ENCODE measurements at regions not wholly inside any gene's neighbourhood (a gene's known extent, or its start where the extent isn't known, plus 50 kb on each side); places are given as distances from the start of the nearest gene placed in this dataset.
"Not testable (repeated sequence)": the region's sequence is repeated elsewhere in the genome, so short reads cannot be mapped to it uniquely, and the experiment has no call there.

DNA sequence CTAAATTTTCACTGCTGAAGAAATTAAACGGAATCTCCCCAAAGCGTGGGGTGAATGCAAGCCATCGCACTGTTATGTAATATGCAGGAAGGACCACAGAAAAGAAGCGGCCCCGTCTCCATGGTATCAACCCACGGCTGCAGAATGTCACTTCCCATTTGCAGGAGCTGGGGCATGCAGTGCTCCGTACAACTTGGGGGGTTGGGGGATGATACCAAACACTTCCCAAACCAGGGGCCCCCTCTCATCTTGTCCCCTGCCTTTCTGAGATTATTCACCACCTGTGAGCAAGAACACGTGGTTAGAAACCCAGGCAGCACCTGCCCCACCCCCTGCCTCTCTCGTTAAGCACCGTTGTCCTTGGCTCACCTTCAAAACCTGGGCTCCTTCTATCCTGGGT, 505.1 kb upstream of the TMEM132C start:
- no peak for DNase-seq

DNA sequence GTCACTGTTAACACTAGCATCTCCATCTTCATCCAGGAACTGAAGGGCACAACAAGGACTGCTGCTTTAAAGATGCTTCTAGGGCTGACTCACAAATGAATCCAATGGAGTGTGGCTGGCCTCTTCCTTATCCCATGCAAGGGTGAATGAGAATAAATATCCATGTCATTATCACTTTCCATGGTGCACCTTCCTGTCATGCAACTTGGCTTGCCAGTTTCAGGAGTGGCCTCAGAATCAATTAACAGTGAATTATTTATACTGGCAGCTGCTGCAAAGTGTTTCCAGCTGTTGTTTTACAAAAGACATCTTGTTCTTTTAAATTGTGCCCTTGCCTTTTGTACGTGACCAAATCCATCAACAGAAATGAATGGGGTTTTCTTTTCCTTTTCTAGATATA, 499.3 kb upstream of the TMEM132C start:
- no peak for DNase-seq

DNA sequence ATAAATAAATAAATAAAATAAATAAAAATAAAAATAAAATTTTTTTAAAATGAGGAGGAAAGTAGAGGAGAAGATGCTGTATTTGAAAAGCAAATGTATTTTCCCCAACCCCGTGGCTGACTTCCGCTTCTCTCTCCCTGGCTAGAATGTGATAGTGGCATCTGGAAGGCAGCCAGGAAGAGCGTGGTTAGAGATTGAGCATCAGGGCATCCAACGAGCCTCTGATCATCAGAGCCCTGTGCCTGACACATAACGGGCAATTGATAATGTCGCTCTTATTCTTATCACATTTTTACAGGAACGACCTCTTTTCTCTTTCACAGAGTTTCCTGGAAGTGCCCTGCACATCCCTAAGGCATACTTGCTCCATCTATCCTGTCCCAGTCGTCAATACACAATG, 496.9 kb upstream of the TMEM132C start:
- DNase-seq: no peak

DNA sequence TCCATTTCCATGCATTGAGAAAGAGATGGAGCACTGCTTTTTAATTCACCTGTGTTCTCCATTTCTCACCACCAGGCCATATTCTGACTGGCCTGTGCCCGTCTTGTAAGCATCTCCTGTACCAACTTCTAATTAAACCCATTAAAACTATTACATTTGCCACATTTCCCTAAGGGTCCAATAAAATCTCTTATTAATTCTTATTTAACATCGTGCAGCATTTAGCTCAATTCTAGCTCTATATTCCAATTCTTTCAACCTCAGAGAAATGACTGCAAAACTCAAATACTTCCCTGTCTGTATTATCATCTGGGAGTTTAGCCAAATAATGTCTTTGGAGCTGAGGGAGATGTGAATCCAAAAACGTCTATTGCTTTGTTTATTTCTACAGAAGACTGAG, 495.4 kb upstream of the TMEM132C start:
- no peak for DNase-seq

DNA sequence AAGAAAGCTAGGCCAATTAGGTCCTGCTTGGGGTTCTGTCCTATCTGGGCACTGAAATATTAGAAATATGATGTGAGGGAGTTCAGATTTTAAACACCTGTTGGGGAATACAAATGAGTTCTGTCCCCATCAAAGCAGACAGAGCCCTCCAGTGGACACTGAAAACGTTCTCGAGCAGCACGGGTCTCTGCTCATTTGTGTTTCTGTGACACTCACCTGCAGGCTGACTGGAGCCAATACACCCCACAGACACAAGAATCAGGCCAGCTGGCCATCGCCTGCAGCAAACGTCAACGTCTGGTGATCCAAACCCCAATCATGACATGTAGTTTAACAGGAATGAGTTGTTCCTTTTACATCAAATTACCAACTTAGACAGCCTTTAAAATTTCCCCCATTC, 493.4 kb upstream of the TMEM132C start:
- DNase-seq: no peak

DNA sequence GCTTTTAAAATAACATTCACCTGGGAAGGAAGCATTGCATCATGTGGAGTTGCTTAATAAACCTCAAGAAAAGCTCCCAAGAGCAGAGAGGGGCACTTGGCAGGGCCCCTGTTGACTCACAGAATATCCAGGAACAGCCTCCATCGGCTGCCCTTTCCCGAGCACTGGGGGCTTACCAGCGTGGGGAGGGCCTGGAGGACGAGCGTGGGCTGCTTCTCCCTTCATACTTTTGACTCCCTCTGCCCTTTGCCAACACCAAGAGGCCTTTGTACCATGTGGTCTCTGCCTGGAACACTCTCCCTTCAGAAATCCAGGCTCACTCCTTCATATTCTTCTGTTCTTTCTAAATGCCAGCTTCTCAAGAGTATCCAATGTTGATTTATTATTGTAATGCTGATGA, 492.1 kb upstream of the TMEM132C start:
- DNase-seq: no peak

DNA sequence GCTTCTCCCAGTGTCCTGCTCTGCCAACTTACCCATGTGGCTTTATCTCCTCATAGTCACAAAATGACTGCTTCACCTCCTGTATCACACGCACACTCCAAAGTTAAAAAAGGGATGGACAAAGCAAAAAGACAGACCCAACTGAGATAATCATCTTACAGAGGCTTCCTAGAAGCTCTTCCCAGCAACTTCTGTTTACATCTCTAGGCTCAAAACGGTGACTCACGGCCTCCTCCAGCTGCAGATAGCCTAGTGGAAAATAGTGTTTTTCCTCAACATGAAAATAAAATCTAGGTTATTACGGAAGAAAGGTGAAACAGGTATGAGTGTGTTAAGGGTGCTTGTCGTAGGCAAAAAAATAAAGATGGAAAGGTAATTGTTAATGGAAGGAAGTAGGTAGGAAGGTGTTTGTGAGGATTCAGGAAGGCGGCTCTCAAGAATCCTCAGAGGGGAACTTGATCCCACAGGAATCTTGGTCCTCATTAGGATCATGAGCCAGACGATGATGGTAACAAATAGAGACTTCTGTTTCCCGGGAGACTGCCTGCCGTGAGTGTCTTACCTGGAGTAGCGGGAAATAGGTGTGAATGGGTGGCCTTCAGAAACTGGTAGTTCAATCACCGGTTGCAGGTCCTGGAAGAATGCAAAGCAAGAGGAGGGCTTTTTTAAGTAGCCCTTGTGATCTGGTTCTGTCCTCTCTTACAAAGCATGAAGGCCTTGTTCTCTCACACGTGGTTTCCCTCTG, 487.5 kb upstream of the TMEM132C start:
- no peak for DNase-seq

DNA sequence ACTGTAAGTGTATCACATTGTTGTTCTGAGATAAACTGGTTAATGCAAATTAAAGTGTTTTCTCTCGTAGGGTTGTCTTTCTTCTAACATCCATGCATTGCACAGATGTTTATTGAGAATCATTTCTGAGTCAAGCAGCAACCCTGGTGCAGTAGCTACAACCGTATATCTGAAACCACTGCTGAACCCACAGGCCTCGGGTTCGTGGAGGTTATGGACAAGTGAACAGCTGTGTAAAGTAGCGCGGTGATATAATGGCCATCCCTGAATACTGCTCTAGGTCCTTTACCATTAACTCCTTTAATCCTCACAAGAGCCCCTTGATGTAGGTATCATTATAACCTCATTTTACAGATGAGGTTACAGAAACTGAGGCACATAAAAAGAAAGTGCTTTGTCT, 486.1 kb upstream of the TMEM132C start:
- no peak for DNase-seq

DNA sequence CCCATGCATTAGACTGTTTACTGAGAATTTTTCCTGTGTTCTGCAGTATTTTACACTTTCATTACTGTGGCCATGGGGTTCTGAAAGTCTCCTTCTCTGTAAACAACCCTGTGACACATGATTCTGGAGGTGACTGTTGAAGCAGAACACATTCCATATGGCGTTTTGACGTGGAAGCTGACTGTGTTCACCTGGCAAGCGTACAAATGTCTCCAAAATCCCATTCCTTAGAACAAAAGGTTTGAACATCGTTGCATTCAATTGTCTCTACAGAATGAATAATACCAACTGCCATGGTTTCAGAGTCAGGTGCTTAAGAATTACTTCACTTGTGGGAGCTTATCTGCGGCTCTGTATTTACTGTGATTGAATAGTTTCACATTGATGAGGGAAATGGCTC, 485.6 kb upstream of the TMEM132C start:
- DNase-seq: no peak

DNA sequence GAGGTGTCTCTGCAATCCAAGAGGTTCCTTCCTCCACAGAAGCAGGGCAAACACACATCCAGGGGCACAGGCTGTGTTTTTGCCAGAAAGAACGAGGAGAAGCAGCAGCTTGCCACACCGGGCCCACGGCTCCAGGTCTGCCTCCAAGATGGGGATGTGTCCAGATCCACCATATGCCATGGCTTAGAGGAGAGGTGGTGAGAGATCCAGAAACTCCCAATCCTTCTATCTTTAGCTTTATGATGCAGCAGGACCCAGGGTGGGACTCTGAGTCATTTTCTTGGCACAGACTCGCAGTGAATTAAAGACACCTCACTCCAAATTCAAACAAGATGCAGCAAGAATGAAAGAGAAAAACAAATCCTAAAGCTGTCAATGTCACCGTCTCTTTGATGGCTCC, 481.4 kb upstream of the TMEM132C start:
- DNase-seq: no peak

DNA sequence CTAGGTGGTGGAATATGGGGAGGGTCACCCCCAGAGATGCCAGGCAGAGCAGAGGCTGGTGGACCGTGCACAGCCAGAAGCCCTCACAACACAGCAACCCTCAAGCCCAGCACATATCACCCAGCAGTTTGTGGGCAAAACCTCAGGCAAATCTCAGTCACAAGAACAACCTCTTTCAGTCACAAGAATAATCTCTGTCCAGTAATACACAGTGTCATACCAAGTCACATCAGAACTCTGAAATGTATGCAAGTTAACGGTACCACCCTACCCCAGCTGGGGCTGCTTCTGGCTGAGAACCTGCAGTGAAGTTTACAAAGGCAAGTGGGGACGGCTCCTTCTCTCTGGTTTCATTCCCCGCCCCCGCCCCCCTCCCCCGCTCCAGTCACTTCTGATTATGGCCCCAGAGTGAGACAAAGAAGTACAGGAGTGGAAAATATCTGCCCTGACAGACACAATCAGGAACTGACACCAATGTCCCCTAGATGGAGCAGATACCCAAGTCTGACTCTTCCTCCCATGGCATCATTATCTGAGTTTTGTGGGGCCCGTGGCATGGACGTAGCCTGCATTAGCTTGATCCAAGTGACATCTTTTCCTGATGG, 480.9 kb upstream of the TMEM132C start:
- DNase-seq: no peak

DNA sequence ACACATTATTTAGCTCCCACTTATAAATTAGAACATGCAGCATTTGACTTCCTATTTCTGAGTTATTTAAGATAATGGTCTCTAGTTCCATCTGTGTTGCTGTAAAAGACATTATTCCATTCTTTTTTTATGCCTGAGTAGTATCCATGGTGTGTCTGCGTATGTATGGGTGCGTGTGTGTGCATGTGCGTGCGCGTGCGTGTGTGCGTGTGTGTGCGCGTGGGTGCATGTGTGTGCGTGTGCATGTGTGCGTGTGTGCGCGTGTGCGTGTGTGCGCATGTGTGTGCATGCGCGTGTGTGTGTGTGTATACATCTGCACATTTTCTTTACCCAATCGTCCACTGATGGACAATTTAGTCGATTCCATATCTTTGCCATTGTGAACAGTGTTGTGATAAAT, 479.4 kb upstream of the TMEM132C start:
- no peak for DNase-seq

DNA sequence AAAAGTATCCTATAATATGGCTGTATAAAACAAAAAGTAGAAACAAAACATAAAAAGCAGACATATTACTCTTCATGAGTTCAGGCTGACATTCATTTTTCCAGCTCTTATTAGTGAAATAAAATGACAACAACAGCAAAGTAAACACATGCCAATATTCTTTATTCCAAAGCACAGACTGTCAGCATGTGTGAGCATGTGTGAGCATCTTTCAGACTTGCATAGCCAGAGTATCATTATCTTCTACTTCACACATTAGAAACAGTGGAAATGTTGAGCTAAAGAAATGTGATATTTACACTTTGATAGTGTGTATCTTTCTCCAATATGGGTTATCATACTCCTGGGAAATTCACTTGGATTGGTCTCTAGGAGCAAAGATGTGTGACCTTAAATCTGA, 476.6 kb upstream of the TMEM132C start:
- DNase-seq: no peak

DNA sequence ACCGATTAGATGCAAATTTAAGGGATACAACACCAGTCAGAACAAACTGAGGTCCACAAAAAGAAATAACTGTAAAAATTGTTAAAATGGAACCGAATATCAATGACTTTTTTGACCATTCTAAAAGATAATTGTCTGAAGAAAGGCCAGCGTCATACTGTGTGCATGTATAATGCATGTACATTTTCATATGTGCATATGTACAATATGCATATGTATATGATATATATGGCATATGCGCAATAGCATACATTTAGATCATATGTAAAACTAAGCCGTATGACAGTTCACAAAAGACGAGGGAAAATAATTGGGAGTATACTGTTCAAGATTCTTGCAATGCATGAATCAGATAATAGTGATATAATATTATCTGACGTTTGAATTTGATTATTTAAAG, 475.8 kb upstream of the TMEM132C start:
- DNase-seq: no peak

DNA sequence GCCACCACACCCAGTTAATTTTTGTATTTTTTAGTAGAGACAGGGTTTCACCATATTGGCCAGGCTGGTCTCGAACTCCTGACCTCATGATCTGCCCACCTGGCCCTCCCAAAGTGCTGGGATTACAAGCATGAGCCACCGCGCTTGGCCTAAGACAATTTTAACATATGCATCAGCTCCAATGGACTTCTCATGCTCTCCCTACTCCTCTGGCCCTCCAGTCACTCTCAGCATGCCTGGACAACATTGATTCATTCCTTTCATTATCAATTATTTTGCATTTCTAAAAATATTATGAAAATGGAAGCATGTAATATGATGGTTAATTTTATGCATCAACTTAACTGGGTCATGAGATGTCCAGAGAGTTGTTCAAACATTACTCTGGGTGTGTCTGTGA, 469.1 kb upstream of the TMEM132C start:
- DNase-seq: no peak

DNA sequence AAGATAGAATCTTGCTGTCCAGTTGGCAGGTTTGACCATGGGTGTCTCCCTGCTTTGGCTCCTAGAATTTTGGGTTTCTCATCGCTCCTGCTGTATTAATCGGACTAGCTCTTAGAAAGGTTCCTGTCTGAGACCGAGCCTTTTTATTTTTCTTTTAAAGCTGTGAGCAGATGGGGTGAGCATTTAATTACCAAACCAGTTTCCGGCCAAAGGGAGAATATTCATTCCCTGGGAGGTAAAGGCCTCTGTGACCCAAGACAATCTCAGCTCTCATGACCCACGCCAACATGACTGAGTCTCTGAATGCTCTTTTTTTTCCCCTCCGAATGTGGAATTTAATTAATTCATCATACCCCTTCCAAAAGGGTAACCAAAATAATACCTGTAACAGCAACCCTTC, 464.7 kb upstream of the TMEM132C start:
- no peak for DNase-seq

DNA sequence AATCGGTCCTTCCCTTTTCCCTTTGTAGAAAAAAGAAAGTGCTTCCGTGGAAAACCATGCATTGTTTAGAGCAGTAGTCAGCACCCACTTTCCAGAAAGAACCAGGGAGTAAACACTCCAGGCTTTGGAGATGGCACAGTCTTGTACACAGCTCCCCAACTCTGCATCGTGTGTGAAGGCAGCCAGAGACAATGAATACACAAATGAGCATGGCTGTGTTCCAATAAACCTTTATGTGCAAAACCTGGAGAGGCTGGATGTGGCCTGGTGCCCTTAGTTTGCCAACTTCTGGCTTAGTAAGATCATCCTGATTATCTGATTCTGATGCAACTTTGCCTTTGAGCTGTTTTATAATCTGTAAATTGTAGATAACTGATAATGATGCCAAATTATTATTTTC, 463.4 kb upstream of the TMEM132C start:
- DNase-seq: no peak

DNA sequence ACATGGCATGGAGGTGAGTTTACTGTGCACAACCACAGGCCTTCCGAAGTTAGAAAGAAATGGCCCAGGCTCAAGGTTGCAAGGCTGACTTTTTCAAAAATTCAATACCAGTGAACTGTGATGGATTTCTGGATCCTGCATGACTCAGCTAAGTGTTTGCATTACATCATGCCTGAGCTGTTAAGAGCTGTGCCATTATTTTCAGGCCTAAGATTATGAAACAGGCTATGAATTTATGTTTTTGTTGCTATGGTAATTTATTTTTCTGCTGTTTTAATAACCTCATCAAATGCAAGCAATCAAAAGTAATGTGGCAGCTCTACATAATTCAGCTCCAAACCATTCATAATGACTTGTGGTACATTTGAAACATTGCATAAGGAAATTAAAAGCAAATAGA, 457.7 kb upstream of the TMEM132C start:
- DNase-seq: no peak

DNA sequence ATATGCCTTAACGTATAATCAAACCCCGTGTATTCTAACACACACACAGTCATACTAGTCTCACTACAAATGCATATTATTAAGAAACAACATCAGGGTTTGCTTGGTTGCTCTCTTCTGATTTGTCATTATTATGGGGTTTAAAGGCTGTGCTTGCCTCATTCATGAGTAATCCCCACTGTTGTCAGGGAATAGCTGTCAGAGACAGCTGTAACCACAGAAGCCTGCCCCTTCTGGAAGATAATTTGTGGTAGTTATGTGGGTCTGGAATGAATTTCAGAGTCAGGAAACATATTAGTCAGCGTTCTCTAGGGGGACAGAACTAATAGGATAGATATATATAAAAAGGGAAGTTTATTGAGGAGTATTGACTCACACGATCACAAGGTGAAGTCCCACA, 456.9 kb upstream of the TMEM132C start:
- no peak for DNase-seq

DNA sequence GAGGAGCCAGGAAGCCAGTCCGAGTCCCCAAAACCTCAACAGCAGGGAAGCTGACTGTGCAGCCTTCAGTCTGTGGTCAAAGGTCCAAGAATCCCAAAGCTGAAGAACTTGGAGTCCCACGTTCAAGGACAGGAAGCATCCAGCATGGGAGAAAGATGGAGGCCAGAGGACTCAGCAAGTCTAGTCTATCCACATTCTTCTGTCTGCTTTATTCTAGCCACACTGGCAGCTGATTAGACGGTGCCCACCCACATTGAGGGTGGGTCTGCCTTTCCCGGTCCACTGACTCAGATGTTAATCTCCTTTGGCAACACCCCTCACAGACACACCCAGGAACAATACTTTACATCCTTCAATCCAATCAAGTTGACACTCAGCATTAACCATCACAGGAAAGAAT, 456.5 kb upstream of the TMEM132C start:
- DNase-seq: not testable (repeated sequence)

DNA sequence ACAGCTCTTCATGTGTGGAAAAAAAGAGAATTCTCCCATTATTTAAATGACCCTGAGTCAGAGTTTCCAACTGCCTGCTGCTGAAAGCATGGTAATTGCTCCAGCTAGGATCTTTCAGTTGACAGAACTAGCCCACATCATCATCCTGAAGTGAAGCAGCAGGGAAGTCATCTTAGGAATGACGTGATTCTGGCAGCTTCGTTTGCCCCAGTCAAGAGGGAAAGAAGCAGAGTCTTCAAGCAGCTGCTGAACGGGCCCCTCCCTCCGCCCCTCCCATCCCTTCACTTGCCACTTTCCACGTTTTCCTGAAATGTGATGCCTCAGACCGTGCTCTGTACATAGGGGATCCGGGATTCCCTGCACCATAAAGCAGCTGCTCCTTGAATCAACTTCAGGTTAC, 455.0 kb upstream of the TMEM132C start:
- DNase-seq: no peak

DNA sequence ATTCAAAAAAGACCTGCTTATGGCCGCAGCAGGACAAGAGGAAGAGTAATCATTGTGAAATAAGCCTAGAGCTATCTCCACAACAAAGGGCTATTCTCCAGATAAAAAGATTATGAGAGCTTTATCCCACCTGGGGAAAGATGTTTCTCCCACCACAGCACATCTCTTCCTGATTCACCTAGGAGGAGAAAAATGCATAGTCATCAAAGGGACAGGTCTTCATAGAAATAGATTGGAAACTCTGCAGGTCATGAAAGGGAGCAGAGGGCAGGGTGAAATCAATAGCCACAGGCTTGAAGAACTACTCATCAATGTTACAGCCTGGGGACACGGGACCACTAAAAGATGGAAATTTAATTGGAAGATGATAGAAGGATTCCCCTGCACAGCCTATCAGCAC, 453.8 kb upstream of the TMEM132C start:
- no peak for DNase-seq

DNA sequence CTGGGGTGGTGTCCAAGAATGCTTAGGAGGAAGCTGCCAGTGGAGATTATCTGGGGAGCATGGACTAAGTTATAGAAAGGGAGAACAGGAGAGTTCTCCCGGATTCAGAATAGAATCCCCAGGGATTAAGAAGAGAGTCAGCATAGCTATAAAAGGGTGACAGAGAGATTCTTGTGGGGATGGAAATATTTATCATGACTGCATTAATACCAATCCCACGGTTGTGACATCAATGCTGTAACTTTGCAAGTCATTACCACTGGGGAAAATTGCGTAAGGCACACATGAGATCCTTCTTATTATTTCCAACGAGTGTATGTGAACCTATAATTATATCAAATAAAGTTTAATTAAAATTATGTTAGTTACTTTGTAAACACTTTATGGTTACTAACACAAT, 447.9 kb upstream of the TMEM132C start:
- DNase-seq: no peak

DNA sequence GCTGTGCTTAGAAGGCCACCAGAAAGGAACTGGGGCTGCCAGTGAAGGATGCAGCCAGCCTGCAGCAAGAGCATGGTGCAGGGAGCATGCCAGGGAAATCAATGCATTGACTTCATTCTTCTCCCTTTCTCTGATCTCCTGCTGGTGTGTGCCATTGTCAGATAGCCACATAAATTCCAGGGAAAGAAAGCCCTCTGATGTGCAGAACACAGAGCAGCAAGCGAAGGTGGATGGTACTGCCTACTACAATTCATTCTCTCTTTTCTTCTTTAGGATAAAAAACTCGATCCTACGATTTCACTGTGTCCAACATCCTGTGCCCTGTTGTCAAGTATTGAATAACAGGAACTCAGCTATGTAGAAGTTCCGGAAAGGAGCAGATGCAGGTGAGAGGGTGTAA, 446.7 kb upstream of the TMEM132C start:
- no peak for DNase-seq

DNA sequence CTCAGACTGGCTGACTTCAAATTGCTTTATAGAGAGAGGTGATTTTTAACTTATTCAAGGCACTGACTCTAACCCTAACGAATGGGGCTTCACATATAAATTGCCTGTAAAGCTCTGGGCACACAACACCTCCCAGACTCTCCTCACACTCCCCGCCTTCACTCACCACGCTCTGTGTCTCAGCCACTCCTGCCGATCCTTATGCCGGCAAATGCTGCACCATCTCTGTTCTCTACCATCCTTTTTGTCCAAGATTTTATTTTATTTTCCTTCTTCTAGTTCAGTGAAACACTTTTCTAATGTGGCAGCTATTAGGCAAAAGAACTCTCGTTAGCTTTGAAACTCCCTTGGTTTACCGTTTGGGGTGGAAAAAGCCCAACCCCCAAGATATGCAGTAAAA, 446.1 kb upstream of the TMEM132C start:
- no peak for DNase-seq
